AG09319 (cell line): ENCODE measurements at regions not wholly inside any gene's neighbourhood (a gene's known extent, or its start where the extent isn't known, plus 50 kb on each side); places are given as distances from the start of the nearest gene placed in this dataset.

ENCODE experiments used
- DNase-seq: peaks from one replicate; pipeline ENCODE4 v3.0.0-alpha.2; 2010; ENCODE audit warnings: low read depth; ENCODE audit errors: extremely low read depth
- TF ChIP-seq, protein P1 (sequence below): IDR thresholded peaks from 2 replicates; pipeline ENCODE4 v1.5.1; 2011; ENCODE audit warnings: low read depth, mild to moderate bottlenecking, inconsistent platforms, low read length, moderate library complexity

DNA sequence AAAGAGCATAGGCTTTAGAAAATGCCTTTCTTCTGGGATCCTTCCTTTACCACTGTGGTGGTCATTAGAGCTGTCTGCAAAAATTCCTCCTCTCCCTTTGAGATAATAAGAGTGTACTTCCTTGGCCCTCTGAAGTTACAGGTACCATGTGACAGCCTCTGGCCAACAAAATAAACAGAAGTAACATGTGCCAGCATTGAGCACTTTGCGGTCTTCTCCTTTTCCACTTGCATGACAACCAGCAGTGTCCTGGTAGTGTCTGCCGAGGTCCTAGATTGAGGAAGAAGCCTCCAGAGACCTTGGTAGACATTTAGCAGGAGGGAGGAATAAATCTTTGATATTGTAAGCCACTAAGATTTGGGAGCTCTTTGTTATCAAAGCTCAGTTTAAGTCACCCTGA lies 87.5 kb upstream of the ARID1B start:
- TF ChIP-seq, protein P1, sequence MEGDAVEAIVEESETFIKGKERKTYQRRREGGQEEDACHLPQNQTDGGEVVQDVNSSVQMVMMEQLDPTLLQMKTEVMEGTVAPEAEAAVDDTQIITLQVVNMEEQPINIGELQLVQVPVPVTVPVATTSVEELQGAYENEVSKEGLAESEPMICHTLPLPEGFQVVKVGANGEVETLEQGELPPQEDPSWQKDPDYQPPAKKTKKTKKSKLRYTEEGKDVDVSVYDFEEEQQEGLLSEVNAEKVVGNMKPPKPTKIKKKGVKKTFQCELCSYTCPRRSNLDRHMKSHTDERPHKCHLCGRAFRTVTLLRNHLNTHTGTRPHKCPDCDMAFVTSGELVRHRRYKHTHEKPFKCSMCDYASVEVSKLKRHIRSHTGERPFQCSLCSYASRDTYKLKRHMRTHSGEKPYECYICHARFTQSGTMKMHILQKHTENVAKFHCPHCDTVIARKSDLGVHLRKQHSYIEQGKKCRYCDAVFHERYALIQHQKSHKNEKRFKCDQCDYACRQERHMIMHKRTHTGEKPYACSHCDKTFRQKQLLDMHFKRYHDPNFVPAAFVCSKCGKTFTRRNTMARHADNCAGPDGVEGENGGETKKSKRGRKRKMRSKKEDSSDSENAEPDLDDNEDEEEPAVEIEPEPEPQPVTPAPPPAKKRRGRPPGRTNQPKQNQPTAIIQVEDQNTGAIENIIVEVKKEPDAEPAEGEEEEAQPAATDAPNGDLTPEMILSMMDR = no peak
- DNase-seq = no peak

DNA sequence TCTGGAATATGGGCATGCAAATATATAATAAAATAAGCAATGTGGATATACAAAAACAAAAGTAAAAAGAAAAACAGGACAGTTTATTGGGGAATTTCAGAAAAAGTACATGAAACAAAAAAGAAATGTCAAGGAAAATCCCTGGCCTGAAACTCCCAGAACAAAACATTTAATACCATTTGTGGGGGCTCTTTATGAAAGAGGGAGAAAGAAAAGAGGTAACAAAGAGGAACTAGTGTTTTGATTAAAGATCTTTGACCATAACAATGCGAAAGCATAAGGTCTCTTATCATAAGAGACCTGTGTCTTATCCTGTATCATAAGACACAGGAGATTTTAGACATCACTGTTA lies 88.6 kb upstream of the ARID1B start:
- TF ChIP-seq, protein P1 = no peak
- DNase-seq = no peak

DNA sequence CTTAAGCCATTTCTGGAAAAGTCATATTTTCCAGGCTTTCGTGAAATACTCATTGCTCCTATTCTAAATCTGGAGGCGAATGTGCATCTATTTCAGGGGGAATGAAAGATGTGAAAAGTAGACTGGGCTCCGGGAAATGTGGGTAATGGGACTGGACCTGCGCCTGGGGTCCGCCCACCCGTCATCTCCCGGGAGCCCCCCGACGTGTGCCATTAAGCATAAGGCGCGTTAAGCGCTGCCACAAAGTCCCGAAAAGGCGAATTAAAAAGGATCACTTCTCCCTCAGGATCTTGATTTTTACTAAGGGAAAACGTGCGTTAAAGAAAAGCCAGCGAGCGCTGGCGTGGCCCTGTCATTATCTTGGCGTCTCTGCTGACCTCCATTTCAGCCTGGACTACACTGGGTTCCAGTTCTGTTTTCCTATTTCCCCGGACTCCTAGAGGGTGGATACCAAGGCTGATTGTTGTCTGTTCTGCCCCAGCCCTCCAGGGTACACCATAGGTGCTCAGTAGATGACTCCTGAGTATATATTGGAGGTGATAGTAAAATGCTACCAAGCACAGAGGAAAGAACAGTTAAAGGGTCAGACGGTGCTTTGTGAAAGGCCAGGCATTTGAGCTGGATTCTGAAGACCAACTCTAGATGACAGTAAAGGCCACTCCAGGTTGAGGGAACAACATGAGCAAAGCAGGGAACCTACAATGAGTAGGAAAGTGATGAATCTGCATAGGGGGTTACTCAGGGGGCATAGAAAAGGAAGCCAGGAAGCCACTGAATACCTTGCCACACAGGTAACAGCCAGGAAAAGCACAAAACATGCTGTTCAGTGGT lies 89.2 kb upstream of the ARID1B start:
- TF ChIP-seq, protein P1 = no peak
- no peak for DNase-seq

DNA sequence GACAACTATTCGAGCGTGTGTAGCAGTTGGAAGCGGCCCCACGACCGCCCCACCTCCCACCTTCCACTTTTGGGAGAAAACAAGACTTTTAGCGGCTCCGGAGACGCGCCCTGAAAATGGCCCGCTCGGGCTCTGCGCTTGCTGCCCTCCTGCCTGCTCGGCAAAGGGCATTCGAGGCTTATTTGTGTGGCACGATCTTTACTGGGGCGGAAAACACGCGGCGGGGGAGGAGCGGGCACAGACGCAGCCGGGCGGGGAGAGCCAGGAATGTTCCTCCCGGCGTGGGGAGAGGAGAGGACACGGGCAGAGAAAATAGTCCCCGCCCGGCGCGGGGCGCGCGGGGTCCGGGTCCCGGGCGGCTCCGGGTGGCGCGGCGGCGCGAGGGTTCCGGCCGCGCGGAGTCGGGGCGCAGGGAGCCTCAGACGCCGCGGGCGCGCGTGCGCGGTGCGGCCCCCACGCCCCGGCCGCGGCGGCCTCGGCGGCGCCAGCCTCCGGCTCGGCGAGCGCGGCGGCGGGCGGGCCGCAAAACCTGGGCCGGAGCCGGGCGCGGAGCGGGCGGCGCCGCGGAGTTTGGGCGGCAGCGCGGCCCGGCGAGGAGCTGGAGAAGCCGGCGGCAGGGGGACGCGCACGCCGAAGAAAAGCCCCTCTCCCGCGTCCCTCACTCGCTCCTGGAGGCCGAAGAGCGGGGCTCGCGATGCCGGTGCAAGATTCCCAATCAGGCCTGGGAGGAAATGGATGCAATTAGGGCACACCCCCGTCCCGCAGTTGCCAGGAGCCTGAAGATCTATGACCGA lies 90.0 kb upstream of the ARID1B start:
- TF ChIP-seq, protein P1 = no peak
- DNase-seq = peak; percentile 77

DNA sequence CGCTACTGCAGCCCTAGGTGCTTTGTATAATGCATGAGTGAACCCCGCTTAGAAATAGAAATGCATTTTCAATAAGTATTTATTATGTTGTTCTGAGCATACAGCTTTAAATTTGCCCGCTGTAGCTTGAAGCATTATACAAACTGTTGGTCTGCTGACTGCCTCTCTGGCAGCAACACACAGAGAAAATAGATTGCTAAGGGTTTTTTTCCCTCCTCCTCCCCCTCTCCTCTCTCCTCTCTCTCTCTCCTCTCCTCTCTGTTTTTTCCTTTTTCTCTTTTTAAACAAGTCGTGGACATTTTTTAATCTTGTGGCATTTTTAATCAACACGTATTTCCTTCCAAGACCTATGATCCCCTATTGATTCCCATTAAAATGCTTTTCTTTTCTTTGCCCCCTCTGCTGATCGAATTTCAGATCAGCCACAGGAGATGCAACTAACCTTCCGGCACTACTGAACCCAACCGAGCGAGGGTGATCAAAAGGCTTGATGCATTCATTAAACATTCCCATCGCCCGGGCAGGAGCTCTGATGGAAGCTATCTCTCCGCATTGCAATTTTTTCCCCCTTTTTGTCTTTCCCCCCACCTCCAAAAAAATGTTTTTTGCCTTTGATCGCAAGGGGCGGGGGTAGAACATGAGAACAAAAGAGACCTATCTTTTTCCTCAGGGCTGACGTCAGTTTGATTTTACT lies 90.7 kb upstream of the ARID1B start:
- TF ChIP-seq, protein P1 = peak; percentile 28
- no peak for DNase-seq

DNA sequence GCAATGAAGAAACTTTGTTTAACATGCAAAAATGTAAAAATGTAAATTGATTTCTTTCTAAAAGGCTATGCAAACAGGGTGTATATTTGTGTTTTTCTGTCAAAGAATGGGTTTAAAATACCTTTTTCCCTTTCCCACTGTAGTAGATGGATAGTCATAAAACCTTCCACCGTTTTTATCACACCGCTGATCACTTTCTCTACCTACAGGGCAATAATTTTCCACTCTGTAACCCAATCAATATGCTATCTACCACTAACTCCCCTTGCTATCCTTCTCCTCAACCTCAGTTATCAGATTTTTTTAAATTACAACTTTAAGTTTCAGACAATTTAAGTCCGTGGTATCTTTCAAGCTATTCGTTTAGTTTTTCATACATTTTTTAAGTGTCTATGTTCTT lies 91.4 kb upstream of the ARID1B start:
- TF ChIP-seq, protein P1 = no peak
- no peak for DNase-seq
